Stimulated activated CD4-positive, alpha-beta T cell treated with anti-CD3 and anti-CD28 coated beads, Interleukin-15, amount 100 ng/mL, for 48 hours (primary cell): ENCODE measurements at regions not wholly inside any gene's neighbourhood (a gene's known extent, or its start where the extent isn't known, plus 50 kb on each side); places are given as distances from the start of the nearest gene placed in this dataset.

Source experiments
- DNase-seq, 2 donors: peaks; one replicate each; pipeline ENCODE4 v3.0.0-alpha.2; 2020; ENCODE audit warnings: low read depth in 2 of 2

- DNase-seq: no peak
These were observed 286.3 kb upstream of the ATP2B1 start for GRCh38 chr12:89994911-89995310.

GRCh38 chr12:89993632-89994031 lies 285.0 kb upstream of the ATP2B1 start:
- DNase-seq: no peak

GRCh38 chr12:89992668-89993451 lies 284.2 kb upstream of the ATP2B1 start:
- DNase-seq: no peak

GRCh38 chr12:89991807-89992590 lies 283.4 kb upstream of the ATP2B1 start:
- no peak for DNase-seq

GRCh38 chr12:89988188-89988915 lies 279.7 kb upstream of the ATP2B1 start:
- no peak for DNase-seq

- DNase-seq: no peak
These were observed 277.3 kb upstream of the ATP2B1 start for GRCh38 chr12:89985935-89986334.

- DNase-seq: no peak
These were observed 276.2 kb upstream of the ATP2B1 start for GRCh38 chr12:89984846-89985245.

- DNase-seq: no peak
These were observed 275.0 kb upstream of the ATP2B1 start for GRCh38 chr12:89983622-89984021.

- DNase-seq: no peak
These were observed 271.6 kb upstream of the ATP2B1 start for GRCh38 chr12:89980236-89980635.

GRCh38 chr12:89977405-89978085 lies 268.9 kb upstream of the ATP2B1 start:
- DNase-seq: no peak

- DNase-seq: no peak
These were observed 268.2 kb upstream of the ATP2B1 start for GRCh38 chr12:89976866-89977265.

- DNase-seq: no peak
These were observed 266.9 kb upstream of the ATP2B1 start for GRCh38 chr12:89975574-89975973.

GRCh38 chr12:89971880-89972279 lies 263.2 kb upstream of the ATP2B1 start:
- no peak for DNase-seq

GRCh38 chr12:89970722-89971121 lies 262.1 kb upstream of the ATP2B1 start:
- no peak for DNase-seq

- DNase-seq: no peak
These were observed 260.5 kb upstream of the ATP2B1 start for GRCh38 chr12:89969093-89969492.

- DNase-seq: no peak
These were observed 259.6 kb upstream of the ATP2B1 start for GRCh38 chr12:89968151-89968700.

- DNase-seq: no peak
These were observed 258.0 kb upstream of the ATP2B1 start for GRCh38 chr12:89966495-89967240.

GRCh38 chr12:89965993-89966392 lies 257.4 kb upstream of the ATP2B1 start:
- DNase-seq: no peak

GRCh38 chr12:89962648-89963047 lies 254.0 kb upstream of the ATP2B1 start:
- no peak for DNase-seq

- DNase-seq: no peak
These were observed 252.2 kb upstream of the ATP2B1 start for GRCh38 chr12:89960607-89961394.
